ENCODE measurements at regions not wholly inside any gene's neighbourhood (a gene's known extent, or its start where the extent isn't known, plus 50 kb on each side); places are given as distances from the start of the nearest gene placed in this dataset.

GRCh38 chr5:166639151-166639550 lies 1652.3 kb upstream of the WWC1 start:
- TF ChIP-seq CTCF (IDR thresholded peaks at IDR 0.05) (no peak), POLR2A (IDR thresholded peaks at IDR 0.05) (no peak)
